Keratinocyte (primary cell): ENCODE measurements at regions not wholly inside any gene's neighbourhood (a gene's known extent, or its start where the extent isn't known, plus 50 kb on each side); places are given as distances from the start of the nearest gene placed in this dataset.

ENCODE experiments used
- CTCF ChIP-seq, 3 experiments: IDR thresholded peaks in 1 of 3; conservative IDR thresholded peaks in 1 of 3; optimal IDR thresholded peaks in 1 of 3; 2 replicates in 2 of 3; 3 replicates in 1 of 3; pipeline versions ENCODE3 to v1.5.1; 2011; ENCODE audit warnings: low read length in 3 of 3, mild to moderate bottlenecking in 3 of 3, moderate library complexity in 2 of 3, control low read depth in 1 of 3, inconsistent platforms in 1 of 3; ENCODE audit not compliant: insufficient read depth in 2 of 3; ENCODE audit errors: extremely low read depth in 1 of 3
- EZH2 ChIP-seq: IDR thresholded peaks from one replicate; pipeline ENCODE4 v1.6.1; 2012; ENCODE audit warnings: inconsistent platforms, mild to moderate bottlenecking, low read length, moderate library complexity

DNA sequence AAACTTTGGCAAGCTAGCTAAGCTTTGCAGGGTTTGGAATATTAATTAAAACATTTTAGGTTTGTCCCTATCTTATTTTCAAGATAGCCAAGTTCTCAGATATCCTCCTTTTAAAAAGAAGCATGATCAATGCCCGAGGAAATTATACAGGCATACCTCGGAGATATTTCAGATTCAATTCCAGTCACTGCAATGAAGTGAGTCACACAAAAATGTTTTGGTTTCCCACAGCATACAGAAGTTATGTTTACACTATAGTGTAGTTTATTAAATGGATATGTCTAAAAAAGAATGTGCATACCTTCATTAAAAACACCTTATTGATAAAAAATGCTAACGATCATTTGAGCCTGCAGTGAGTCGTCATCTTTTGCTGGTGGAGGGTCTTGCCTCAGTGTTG lies 382.9 kb upstream of the NPVF start:
- no peak for TF ChIP-seq CTCF (optimal IDR thresholded peaks at IDR 0.05 in 1 of 3, IDR thresholded peaks at IDR 0.05 in 1 of 3, conservative IDR thresholded peaks at IDR 0.05 in 1 of 3; ENCODE audit: extremely low read depth in 1 of 3, insufficient read depth in 2 of 3, low read length in 3 of 3)
- no peak for TF ChIP-seq EZH2
